GM18870 (cell line): ENCODE measurements at regions not wholly inside any gene's neighbourhood (a gene's known extent, or its start where the extent isn't known, plus 50 kb on each side); places are given as distances from the start of the nearest gene placed in this dataset.
"Not testable (repeated sequence)": the region's sequence is repeated elsewhere in the genome, so short reads cannot be mapped to it uniquely, and the experiment has no call there.

Source experiments
- ATAC-seq: cut with Tn5 transposase; IDR thresholded peaks from one replicate; pipeline ENCODE4 v1.9.1; 2021; ENCODE audit warnings: moderate library complexity; ENCODE audit not compliant: unreplicated experiment

DNA sequence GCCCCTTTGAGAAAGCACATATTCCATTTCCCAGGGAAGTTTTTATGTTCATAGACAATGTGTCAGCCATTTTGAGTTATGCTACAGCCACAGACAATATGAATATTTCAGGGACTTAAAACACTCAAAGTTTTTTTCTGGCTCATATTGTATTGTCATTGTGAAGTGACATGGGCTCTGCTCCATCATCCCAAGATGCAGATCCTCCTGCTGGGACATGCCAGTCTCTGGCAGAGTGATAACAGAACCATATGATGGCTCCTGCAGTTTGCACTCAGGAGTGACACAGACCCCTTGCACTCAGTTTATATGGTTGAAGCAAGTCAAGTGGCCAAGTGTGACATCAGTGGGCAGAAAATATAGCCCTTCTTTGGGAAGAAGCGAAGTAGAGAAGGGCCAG lies 498.4 kb upstream of the TUSC1 start:
- ATAC-seq, result no peak

DNA sequence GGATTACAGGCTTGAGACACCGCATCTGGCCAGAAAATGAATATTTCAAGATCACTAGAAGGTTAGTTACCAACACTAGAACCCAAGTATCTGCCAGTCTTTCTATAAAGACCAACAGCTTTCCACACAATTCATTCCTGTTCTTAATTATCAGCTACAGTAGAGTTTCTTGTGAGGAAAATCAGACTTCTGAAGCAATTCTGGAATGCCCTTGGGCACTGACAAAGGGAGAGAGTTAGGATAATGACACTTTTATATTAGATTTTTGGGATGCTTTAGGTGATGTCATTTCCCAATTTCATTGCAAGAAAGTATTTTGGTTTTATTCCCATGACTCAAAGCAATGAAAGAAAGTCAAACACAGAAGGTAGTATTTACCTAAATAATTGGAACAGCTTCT lies 497.0 kb upstream of the TUSC1 start:
- no peak for ATAC-seq

DNA sequence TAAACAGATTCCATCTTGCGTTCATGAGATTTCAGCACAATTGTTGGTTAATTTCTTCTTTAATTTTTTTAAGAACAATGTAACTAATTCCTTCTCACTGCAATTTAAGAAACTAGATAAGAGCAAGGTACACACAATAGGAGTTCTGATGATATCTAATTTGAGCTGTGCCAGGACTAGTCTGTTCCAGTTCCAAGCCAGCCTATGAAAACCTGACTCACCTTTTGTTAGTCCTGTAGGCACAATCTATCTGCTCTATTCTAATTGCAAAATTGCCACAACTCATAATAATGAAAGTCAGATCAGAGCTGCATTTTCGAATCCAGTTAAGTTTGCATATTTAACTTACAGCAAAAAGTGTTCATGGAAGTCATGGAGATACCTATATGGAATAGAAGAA lies 494.1 kb upstream of the TUSC1 start:
- no peak for ATAC-seq

DNA sequence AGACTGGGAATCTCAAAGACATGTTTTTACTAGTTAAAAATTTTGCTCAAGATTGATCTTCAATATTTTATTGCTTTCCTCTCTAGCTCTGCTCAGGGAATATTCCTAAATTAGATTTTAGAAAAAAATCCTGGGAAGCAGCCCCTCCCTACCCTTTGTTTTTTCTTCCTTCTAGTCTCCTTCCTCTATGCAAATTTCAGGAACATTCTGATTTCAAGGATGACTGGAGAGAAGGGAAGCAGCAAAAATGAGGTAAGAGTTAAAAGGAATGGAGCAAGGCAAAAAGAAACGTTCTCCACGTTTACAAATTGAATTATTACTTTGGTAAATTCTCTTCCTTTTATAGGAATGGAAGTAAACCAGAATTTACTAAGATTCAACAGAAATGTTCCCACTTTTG lies 493.4 kb upstream of the TUSC1 start:
- ATAC-seq, result no peak

DNA sequence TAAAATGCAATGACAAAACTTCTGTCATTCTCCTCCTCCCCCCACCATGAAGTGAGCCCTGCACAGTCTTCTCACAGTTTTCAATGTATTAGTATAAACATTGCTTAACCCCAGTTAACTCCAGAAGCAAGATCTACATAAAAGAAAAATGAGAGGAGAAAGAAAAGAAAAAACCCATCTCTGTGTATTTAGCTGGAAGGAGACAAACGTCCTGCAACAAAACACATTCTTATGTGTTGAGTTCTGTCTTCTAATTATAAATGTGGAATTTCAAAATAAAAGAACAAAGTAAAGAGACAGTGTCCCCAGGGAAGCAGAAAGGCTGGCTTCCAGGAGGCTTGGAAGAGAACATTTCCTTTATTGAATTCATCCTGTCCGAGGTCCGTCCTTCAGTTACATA lies 491.9 kb upstream of the TUSC1 start:
- ATAC-seq, result no peak

DNA sequence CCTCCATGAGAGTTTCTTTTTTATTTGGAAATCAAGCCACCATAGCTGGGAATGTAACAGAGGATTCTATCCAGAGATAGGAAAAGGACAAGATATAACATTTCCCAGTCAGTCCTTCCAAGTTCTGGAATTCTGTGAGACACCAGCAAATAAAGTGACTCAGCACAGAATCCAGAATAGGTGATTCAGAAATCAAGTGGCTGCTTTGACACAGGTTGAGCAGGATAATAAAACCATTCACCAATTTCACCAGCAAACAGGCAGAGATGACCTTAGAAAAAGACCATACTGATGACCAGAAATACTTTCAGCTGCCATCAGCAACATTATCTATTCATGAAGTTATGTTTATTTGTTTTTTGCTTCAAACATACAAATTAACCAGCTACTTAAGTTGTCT lies 491.5 kb upstream of the TUSC1 start:
- no peak for ATAC-seq

DNA sequence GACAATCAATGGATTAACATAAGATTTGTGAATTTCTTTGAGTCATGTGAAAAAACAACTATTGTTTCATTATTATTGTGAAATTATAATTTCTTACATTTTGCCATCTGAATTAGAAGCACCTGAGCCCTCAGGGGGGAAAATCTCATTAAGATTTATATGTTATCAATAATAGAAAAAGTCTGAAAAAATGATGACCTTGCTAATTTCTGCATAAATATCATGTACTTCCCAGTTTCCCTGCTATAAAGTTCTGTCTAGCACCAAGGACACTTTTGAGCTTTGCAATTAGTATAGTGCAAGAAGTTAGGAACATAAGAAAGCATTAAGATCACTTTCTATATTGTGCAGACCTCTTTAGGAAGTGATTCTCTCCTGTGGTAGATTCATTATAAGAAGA lies 488.3 kb upstream of the TUSC1 start:
- no peak for ATAC-seq

DNA sequence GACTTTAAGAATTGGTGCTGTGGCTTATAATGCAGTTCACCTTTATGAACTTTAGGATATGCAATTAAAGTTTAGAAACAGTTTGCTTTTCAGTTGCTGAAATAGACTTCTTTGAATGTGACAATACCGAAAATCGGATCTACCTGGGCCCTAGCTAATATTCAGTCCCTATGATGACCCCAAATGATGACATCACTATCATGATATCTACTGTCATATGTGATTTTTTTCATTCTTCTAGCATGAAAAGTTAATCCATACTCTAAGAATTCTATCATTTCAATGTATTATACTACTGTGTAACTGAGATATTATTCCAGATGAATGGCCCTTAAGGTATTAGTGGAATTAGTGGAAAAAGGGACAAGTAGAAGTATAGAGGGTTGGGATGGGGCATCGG lies 487.2 kb upstream of the TUSC1 start:
- ATAC-seq, result no peak

DNA sequence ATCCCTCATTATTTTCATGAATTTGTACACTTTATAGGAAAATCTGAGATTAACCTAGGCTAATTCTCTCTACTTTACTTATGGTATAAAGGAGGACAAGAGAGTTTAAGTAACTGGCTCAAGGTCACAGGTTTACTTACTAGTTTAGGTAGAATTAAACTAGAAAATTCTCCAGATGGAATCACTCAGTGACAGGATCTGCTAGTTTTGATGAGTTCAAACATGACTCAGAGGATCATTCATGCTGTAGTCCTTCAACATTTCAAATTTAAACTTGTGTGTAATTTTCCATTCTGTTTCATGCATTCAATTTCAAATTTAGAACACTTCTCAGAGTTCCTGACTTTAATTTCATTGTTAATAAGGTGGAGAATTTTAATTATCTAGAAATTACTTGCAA lies 485.7 kb upstream of the TUSC1 start:
- ATAC-seq, result no peak

DNA sequence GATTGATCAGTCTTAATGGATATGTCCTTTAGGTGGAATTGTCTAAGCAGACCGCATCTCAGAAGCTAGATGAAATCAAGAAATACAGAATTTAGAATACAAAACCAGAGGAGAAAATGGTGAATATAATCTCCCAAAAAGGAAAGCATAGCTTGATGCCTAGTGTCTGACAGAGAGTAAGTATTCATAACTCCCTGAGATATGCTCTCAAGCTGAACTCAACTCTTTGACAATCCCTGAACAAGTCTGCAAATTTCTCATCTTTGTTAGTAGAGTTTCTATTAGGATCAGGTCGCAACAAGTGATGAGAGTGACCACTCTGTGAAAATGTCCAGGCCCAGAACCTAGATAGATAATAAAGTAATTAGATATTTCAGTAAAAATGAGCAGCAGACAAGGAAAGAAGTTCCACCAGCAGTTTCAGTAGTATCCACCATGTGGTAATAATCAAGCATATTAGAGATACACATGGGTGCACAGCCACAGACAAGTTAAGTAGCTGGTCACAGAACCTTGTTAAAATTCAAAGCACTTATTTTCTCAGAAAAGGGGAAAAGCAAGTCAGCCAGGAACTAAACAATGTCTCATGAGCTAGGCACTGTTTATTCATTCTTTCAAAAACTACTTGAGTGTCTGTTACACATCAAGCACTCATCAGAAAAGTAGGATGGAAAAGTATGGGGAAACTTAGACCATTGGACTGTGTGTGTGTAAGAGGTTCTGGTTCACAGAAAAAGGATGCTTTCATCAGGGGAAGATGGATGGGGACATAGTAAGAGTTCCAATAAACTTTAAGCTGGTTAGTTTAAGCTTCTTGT lies 481.5 kb upstream of the TUSC1 start:
- ATAC-seq, result no peak

DNA sequence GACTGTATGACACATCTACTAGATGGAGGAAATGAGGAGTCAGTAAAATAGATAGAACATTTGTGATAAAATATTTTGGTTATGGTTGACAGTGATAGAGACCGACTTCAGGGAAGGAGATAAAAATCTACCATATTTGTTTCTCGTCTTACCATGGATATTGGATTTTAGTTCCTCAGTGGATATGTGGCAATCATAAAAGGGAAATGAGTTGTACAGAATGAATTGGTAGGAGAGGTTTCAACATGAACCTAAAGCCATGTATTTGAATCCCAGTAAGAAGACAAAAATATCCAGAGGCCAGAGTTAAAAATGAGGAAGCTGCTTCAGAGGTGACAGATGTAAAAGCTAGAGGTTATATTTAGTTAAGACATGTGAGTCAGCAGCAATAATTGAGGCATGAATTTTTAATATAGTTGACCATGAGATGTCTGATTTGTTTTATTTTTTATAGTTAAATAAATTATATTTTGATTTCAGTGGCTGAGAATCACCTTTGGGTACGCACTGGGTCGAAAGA lies 480.4 kb upstream of the TUSC1 start:
- no peak for ATAC-seq

DNA sequence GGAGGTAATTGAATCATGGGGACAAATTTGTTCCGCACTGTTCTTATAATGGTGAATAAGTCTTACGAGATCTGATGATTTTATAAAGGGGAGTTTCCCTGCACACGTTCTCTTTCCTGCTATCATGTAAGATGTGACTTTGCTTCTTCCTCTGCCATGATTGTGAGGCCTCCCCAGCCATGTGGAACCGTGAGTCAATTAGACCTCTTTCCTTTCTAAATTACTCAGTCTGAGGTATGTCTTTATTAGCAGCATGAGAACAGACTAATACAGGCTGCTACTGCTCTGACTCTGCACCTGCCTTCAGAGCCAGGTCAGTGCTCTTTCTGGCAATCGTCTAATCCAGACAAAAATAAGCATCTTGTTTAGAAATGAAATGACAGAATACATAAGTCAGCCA lies 479.2 kb upstream of the TUSC1 start:
- peak; percentile 90 for ATAC-seq

DNA sequence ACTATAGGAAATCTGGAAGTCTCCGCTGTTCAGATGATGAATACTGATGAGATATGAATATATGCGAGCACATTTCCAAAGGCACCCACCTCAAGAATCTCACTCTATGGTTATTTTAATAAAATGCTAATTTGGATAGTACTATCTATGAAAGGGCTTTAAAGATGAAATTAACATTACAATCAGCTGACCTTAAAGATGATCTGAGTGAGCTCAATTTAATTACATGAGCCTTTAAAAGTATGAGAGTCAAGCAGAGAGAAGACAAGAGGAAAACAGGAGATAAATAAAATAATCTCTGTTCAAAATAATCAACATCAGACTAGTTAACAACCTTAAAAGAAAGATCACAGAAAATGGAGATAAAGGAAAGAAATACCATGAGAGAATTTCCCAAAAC lies 474.1 kb upstream of the TUSC1 start:
- no peak for ATAC-seq

DNA sequence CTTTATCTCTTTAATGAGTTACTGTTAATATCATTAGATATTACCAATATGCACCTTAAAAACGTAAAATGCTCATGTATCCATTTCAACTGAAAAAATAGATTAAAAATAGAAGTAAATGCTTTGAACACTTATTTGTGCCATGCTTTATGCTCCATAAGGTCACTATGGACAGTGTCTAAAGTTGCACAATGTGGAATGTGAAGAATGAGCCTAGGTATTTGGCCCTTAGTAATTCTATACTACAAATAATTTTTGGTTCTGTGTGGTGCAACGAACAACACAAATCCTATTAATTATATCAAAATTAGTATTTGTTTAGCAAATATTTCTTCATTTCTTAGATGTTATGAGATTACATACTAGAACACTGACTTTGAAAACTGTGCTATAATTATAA lies 469.9 kb upstream of the TUSC1 start:
- ATAC-seq, result no peak

DNA sequence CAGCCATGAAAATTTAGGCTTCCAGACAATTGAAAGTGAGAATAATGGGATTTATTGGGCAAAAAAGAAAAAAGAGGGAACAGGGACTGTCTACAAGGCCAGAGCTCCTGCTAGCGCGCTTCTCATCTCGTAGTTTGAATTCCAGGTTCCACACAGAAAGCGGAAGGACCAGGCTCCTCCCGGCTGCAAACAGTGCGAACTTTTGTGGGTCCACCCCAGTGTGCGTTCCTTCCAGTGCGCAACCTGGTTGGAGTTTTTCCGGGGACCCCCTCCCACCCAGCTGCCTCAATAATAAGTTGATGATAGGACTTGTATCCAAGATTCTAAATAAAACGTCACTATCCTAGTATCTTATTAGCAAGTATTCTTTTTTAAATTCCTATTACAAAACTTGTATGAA lies 467.7 kb upstream of the TUSC1 start:
- no peak for ATAC-seq

DNA sequence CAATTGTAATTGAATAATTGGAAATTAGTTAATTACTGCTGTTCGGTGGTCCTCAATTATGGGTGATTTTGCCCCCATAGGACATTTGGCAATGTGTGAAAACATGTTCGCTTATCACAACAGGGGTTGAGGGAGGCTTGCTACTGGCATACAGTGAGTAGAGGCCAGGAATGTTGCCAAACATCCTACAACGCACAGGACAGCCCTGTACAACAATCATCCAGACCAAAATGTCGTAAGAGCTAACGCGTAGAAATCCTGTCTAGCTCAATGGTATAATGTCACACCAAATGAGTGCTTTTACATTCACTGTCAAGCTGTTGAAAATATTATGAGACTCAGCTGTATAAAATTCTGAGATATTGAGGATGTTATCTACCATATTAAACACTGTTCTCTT lies 464.4 kb upstream of the TUSC1 start:
- no peak for ATAC-seq

DNA sequence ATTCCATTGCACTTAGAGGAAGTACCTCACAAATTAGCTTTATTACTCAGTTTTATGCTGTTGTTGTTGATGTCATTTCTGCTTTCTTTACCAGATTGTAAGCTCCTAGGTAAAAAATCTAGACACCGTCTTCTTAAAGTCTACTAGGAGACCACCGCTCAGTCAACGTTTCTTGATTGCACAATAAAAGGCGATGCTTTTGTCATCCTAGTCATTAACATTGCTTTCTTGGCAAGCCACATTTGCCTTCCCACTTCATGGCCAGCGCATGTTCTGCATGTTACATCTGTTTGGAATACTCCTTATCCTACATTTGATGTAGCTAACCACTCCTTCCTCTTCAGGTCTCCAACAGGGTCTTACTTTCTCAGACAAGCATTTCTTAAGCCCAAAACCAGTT lies 464.0 kb upstream of the TUSC1 start:
- ATAC-seq, result no peak

DNA sequence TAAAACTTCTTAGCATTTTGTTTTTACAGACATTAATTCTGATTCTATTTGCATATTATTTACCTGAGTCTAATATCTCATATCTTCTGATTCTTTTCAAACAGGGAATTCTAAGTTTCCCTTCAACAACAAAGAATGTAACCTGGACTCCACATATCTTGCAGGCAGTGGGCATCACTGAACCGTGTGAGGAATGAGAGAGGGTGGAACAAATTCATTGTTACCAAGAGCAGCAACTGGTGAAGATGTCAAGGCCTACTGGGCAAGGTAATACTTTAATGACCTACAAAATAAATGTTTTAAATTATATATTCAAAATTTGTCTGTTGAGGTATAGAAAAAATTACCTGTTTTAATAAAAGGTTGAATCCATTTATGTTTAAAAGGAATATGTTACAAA lies 455.3 kb upstream of the TUSC1 start:
- ATAC-seq, result no peak

DNA sequence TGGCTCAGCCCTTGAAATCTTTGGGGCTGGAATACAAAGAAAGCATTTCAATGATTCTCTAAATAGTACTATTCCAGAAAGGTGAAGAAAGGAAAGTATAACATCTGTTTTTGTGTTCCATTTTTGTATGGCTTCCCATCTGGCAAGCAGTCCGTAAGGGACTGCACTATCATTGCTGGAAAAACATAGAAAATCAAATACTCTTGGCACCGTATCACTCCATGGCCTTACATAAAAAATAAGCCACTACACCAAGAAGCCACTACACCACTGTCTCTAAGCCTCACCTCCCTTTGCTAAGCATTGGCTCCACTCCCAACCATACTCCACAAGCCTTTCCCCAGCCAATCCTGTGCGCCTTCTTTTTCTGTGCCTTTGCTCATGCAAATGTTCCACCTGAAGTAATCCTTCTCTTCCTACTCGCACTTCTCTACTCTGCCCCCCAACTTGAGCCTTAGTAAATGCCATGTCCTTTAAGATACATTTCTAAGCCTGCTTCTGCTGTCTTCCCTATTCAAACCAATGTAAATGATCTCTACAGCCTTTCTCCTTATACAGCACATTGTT lies 454.6 kb upstream of the TUSC1 start:
- ATAC-seq, result no peak

DNA sequence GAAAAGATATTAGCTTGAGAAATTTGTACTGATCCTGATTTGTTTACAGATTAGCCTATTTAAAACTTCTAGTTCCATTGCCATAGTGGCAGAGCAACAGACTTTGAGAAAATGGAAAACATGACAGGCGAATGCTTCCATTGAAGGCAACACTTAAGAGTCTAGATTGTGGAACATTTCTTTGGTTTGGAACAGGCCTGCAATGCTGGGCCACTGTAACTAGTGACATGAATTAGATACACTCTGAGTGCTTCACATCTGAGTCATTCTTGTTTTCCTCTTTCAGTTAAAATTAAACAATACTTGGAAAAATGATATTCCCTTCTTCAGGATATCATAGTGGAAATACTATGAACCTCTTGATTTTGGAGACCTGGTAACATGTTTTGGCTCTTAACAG lies 453.6 kb upstream of the TUSC1 start:
- ATAC-seq, result no peak

DNA sequence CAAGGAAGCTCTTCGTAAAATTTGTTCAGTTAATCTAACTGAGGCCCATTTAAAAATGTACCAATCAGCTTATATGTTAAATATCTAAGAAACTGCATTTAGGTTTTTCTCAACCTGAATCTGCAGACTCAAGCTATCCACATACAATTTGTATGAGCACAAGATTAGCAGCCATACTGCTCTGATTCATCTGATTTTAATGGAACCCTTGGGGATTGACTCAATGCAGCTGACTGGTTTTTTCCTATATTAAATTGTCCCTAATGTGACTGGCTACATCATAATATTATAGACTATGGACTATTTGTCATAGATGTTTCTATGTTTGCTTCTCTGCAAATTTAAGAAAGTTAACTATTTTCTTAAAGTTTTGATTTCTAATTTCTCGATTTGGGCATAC lies 451.0 kb upstream of the TUSC1 start:
- no peak for ATAC-seq

DNA sequence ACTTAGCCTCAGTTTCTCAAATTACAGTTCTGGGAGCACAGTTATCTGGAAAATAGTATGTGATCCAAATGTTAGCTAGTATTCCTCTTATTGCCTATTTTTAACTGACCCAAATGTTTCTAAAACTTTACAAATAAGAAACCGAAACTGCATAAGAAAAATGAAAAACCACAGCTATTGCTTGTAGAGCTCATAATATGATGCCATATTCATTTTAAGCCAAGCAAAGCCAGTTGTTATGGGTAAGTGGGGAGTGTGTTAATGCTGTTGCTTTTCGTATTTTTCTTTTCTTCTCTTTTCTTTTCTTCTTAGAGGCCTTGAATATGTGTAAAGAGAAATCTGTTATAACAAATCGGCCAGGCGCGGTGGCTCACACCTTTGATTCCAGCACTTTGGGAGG lies 447.4 kb upstream of the TUSC1 start:
- no peak for ATAC-seq

DNA sequence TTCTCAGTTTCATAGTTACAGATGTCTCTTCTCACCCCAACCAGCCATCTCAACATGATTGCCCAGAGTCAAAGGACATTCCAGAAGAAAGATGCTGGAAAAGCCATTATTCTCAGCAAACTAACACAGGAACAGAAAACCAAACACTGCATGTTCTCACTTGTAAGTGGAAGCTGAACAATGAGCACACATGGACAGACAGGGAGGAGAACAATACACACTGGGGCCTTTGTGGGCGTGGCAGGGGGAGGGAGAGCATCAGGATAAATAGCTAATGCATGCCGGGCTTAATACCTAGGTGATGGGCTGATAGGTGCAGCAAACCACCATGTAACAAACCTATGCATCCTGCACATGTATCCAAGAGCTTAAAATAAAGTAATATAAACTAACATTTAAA lies 437.8 kb upstream of the TUSC1 start:
- not testable (repeated sequence) for ATAC-seq
